AG04450 (cell line): ENCODE measurements at regions not wholly inside any gene's neighbourhood (a gene's known extent, or its start where the extent isn't known, plus 50 kb on each side); places are given as distances from the start of the nearest gene placed in this dataset.

Source experiments
- CTCF ChIA-PET: fragments of 300-600, 350-600 bp; formaldehyde crosslinking; extraction: SDS; loops from one replicate; lab custom pipeline; 2022; ENCODE audit warnings: antibody characterized with exemption, inconsistent platforms; lab: Charles Lee
- POLR2A ChIA-PET: fragments of 350-600 bp; formaldehyde crosslinking; extraction: SDS; loops from one replicate; lab custom pipeline; 2021; ENCODE audit warnings: antibody characterized with exemption, inconsistent platforms; lab: Yijun Ruan, JAX
- DNase-seq: peaks from one replicate; pipeline ENCODE4 v3.0.0-alpha.2; 2011; ENCODE audit warnings: low read depth, low spot score
- H3K27ac ChIP-seq: one replicate; pipeline ENCODE4 v1.5.1; 2012; ENCODE audit warnings: low read depth, low read length, control low read depth
- H3K27me3 ChIP-seq: one replicate; pipeline ENCODE4 v1.6.0; 2012; ENCODE audit warnings: low read length; ENCODE audit not compliant: control insufficient read depth, insufficient read depth
- H3K4me3 ChIP-seq: 2 replicates; pipeline ENCODE4 v1.5.1; 2011; ENCODE audit warnings: mild to moderate bottlenecking, low read depth, low read length, control low read depth
- H3K9me3 ChIP-seq: 2 replicates; pipeline ENCODE4 v1.5.1; 2012; ENCODE audit warnings: low read length; ENCODE audit not compliant: control insufficient read depth, insufficient read depth
- TF ChIP-seq, protein P1 (sequence below): IDR thresholded peaks from 2 replicates; pipeline ENCODE4 v1.5.1; 2011; ENCODE audit warnings: low read depth, low read length, control low read depth, inconsistent platforms

DNA sequence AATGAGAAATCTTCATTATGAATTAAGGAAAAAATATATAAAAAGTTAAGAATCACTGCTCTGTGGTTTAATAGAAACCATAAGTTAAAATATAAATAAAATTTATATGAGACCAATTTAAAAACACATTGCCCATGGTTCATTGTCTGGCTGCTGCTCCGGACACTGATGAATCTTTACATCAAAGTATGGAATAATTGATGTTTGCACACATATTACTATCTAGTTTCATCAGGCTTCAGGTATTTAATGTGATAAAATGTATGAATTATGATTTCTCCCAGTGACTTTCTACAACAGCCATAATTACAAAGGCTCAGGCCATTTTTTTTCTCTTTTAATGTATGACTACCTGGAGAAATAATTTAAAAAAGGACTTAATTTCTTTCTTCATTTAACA lies 599.1 kb upstream of the PRMT6 start:
- H3K9me3 ChIP-seq, result no peaks in the 10 kb centered on the region; the same call in 1 of the 2 replicates
- no peak for DNase-seq
- POLR2A ChIA-PET, result no interaction called here
- TF ChIP-seq, protein P1, sequence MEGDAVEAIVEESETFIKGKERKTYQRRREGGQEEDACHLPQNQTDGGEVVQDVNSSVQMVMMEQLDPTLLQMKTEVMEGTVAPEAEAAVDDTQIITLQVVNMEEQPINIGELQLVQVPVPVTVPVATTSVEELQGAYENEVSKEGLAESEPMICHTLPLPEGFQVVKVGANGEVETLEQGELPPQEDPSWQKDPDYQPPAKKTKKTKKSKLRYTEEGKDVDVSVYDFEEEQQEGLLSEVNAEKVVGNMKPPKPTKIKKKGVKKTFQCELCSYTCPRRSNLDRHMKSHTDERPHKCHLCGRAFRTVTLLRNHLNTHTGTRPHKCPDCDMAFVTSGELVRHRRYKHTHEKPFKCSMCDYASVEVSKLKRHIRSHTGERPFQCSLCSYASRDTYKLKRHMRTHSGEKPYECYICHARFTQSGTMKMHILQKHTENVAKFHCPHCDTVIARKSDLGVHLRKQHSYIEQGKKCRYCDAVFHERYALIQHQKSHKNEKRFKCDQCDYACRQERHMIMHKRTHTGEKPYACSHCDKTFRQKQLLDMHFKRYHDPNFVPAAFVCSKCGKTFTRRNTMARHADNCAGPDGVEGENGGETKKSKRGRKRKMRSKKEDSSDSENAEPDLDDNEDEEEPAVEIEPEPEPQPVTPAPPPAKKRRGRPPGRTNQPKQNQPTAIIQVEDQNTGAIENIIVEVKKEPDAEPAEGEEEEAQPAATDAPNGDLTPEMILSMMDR, result no peak
- H3K27ac ChIP-seq, result no peak overlapping the region
- no peak overlapping the region for H3K4me3 ChIP-seq
- no peaks in the 10 kb centered on the region for H3K27me3 ChIP-seq
- CTCF ChIA-PET, result no interaction called here

DNA sequence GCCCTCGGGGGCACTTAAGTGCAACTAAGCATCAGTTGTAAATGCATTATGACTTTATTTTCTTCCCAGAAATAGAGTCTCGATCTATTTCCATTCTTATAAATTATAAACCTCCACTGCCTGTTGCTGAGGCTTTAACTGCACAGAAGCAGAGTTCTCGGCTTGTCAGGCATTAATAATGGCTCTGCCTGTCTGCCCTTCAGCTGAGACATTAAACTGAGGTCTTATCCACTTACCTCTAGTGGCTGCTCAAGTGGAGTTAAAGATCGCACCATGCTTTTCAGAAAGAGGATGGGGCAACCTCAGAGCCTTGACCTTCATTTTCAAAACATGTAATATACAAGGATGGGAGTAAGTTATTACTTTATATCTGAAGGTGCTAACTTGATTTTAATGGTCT lies 597.6 kb upstream of the PRMT6 start:
- no peak overlapping the region for H3K27ac ChIP-seq
- no peaks in the 10 kb centered on the region for H3K27me3 ChIP-seq
- no peak for DNase-seq
- ChIA-PET POLR2A (no interaction called here), CTCF (no interaction called here)
- H3K9me3 ChIP-seq, result no peaks in the 10 kb centered on the region; the same call in 1 of the 2 replicates
- TF ChIP-seq, protein P1, result no peak
- H3K4me3 ChIP-seq, result no peak overlapping the region

DNA sequence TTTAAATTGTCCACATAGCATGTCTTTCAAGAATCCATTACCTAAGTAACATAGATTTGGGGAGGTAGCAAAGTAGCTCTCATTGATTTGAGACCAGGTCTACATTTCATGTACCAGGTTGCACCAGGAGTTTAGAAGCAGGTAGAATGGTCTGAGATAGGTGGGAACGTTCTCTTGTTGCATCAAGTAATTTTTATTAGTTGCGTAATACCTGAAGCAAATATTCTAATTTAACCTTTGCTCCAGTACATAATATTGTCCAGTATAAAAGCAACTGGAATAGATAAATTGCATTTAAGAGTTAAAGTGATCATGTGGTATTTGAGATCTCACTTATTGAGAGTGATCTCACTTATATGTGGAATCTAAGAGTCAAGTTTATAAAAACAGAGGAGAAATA lies 597.1 kb upstream of the PRMT6 start:
- Histone ChIP-seq H3K9me3 (no peaks in the 10 kb centered on the region; the same call in 1 of the 2 replicates), H3K4me3 (no peak overlapping the region), H3K27me3 (no peaks in the 10 kb centered on the region), H3K27ac (no peak overlapping the region)
- CTCF ChIA-PET, result no interaction called here
- DNase-seq, result no peak
- POLR2A ChIA-PET, result no interaction called here
- TF ChIP-seq, protein P1, result no peak

DNA sequence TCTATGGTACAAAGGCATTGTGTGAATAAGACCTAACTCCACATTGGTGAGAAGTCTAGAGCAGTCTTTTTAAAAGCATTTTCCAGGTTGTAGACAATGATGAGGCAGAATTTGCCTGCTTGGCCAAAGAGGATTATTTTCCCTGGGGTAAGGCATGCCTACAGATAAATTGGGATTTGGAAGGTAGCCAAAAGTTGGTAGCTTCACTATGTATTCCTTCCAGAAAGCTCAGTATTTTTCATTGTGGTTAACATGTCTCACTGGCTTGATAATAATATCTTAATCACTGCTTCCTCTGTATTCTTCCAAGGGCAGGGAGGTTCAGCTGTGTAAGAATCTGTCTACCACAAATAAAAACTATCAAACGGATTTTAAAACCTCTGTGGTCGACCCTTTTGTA lies 590.8 kb upstream of the PRMT6 start:
- TF ChIP-seq, protein P1, result no peak

DNA sequence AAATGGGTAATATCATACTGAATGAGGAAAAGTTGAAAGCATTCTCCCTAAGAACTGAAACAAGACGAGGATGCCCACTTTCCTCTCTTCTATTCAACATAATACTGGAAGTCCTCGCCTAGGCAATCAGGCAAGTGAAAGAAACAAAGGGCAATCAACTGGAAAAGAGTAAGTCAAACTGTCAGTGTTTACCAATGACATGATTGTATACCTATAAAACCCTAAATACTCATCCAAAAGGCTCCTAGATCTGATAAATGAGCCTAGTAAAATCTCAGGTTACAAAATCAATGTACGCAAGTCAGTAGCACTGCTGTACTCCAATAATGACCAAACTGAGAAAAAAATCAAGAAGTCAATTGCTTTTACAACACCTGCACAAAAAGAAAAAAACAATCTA lies 575.8 kb upstream of the PRMT6 start:
- H3K27me3 ChIP-seq, result no peaks in the 10 kb centered on the region
- H3K9me3 ChIP-seq, result peaks cover 5% of the 10 kb centered on the region; the same call in 1 of the 2 replicates
- H3K4me3 ChIP-seq, result no peak overlapping the region
- no peak overlapping the region for H3K27ac ChIP-seq
- ChIA-PET CTCF (no interaction called here), POLR2A (no interaction called here)
- TF ChIP-seq, protein P1, result no peak
- no peak for DNase-seq

More for the DNA sequence above, 590.8 kb upstream of the PRMT6 start:
- no peak for DNase-seq
- peaks cover 4% of the 10 kb centered on the region; the same call in 1 of the 2 replicates for H3K9me3 ChIP-seq
- no peaks in the 10 kb centered on the region for H3K27me3 ChIP-seq
- POLR2A ChIA-PET, result no interaction called here
- H3K4me3 ChIP-seq, result no peak overlapping the region
- CTCF ChIA-PET, result no interaction called here
- no peak overlapping the region for H3K27ac ChIP-seq
